HG03159 (cell line): ENCODE measurements at regions not wholly inside any gene's neighbourhood (a gene's known extent, or its start where the extent isn't known, plus 50 kb on each side); places are given as distances from the start of the nearest gene placed in this dataset.

ENCODE experiments used
- ATAC-seq: cut with Tn5 transposase; IDR thresholded peaks from one replicate; pipeline ENCODE4 v1.9.1; 2021; ENCODE audit warnings: mild to moderate bottlenecking, moderate library complexity; ENCODE audit not compliant: unreplicated experiment

DNA sequence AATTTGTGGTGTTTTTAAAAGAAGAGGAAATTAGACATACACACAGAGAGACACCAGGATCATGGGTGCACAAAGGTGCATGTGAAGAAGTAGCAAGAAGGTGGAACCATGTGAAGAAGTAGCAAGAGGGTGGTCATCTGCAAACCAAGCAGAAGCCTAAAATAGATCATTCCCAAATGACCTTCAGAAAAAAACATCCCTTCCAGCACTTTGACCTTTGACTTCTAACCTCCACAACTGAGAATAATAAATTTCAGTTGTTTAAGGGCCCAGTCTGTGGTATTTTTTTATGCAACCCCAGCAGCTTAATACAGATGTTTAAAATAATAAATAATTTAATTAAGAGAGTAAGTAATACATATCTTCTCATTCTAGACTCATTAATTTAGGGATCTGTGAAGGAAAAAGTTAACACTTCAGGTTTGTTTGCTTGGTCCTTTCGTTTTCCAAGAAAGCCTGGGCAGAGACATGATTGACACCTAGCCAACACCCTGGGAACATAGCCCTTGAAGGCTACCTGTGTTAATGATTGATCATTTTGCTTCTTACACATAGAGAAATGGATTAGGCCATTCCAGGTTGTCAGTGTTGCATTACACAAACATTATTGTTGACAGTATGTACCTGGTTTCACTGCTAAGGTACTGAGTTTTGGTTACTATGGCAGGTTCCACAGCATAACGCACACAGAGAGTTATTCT is 1331.2 kb upstream of the GBE1 start:
- no peak for ATAC-seq

- ATAC-seq: no peak
Measured at GRCh38 chr3:83076041-83076440, 1314.6 kb upstream of the GBE1 start.

DNA sequence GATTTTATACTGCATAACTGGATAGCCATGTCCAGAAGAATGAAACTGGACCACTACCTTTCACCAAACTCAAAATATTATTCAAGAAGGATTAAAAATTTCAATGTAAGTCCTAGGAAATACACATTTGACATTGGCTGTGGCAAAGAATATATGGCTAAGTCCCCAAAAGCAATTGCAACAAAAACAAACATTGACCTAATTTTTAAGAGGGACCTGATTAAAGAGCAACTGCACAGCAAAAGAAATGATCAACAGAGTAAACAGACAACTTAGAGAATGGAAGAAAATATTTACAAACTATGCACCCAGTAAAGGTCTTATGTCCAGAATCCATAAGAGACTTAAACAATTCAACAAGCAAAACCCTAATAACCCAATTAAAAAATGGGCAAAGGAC is 1313.0 kb upstream of the GBE1 start:
- ATAC-seq: no peak

DNA sequence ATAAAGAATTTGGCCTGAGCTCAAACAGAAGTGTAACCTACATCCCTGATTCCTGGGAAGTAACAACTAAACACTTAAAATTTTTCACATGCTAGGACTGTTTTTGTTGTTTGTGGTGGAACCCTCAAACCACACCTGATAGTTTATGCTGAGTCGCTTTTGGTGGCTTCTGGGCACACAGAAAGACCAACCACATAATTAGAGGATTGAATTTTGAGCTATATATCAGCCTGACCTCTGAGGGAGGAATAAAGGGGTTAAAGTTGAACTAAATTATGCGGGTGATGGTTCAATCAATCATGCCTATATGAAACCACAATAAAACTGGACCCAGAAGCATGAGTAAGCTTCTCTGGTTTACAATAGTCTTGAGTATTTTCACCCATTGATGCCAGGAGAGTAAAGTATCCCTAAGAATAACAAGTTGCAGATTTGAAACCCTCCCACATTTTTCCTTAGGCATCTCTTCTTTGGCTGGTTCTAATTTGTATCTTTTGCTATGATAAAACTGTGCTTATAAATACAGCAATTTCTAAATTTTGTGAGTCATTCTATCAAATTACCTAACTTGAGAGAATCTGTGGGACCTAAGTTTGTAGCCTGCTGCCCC is 1304.5 kb upstream of the GBE1 start:
- ATAC-seq: no peak

DNA sequence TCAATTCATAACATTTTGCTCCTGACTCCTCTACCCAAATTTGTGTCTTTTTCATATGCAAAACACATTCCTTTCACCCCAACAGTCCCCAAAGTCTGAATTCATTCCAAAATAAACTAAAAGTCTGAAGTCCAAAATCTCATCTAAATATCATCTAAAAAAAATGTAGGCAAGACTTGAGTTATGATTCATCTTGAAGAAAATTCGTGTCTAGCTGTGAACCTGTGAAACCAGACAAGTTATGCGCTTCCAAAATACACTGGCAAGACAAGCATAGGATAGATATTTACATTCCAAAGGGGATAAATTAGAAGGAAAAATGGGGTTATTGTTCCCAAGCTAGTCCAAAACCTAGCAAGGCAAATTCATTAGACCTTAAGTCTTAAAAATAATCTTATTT is 1302.0 kb upstream of the GBE1 start:
- ATAC-seq: no peak

GRCh38 chr3:83048556-83048955 is 1287.1 kb upstream of the GBE1 start:
- no peak for ATAC-seq

DNA sequence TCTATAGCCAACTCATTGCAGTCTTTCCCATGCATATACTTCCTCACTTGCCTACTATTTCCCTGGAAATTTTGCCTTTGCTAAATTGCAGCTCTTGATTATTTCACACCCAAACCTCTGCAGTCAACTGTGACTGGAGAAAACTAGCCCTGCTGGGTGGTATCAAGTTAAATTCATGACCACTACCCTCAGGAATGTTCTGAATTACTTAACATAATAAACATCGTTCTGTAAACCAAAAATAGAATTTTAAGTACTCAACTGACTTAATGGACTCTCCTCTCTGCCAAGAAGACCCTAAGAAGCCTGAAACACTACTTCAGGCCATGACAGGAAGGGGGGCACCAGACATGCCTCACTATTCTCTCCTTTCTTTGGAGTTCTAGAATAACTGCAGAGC is 1278.0 kb upstream of the GBE1 start:
- ATAC-seq: no peak

GRCh38 chr3:83035704-83036010 is 1274.2 kb upstream of the GBE1 start:
- ATAC-seq: no peak

DNA sequence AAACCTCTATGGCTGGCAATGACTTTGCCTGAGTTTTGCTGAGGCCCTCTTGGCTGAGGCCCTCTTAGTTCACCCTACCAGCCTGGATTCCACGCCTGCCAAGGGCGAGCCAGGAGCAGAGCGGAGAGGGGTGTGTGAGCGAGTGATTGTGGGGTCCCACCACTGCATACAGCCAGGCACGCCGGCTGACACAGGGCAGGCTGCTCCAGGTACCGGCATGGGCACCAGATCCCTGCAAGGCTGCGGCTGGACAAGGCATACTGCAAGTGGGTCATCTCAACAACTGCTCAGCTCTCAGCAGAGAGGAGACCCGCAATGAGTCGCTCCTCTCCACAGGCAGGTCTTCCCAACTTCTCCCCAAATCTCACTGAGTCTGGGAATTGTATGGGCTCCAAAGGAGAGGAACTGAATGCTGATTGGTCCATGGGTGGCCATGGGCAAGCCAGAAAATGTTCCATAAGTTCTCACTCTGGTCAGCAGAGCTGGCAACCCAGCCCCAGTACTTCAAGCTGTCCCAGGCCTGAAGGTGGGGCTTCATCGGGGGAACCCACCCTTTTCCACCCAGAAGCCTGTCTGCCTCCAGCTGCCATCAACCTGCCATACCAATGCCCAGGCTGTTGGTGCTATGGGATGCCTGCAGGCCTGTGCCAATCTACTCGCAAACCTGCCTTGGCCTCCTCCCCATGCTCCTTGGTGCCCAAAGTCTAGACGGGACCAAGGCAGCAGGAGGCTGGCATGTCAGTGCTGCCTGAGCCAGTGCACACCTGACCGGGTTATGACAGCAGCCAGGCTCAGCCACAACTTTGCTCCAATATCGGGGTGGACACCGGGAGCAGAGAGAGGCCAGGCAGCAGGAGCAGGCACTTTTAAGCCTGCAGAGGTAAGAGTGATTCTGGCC is 1273.6 kb upstream of the GBE1 start:
- ATAC-seq: no peak

DNA sequence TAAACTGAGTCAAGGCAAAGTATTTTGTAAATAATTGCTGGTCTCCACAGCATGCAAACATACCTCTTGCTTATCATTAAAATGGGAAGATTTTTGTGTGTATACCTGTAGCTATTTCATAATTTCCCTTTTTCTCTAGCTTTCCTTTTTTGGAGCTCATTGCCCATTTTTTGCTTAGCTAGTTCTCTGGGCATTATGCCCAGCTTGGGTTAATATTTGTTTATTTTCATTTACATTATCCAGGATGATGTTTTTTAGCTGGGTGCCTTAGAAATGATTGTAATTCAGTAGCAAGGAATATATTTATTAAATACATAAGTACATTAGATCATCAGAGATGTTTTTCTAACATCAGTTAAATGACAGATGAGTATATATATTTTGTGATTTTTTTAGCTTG is 1271.7 kb upstream of the GBE1 start:
- ATAC-seq: no peak

DNA sequence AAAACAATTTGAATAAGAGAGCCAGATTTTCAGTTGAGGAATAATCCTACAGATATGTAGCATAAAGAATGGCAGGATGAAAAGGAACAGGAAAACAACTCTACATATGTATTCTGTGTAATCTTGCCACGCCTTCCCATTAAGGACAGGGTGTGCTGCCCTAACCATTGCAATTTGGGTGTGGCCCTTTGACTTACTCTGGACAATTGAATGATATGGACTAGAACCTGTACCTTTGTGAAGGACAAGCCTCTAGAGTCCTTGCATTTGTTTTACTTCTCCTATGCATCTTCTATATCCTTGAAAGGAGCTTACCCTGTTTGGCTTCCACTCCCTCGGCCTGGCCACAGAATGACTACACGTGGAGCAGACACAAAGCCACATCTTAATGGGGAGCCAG is 1261.6 kb upstream of the GBE1 start:
- no peak for ATAC-seq

DNA sequence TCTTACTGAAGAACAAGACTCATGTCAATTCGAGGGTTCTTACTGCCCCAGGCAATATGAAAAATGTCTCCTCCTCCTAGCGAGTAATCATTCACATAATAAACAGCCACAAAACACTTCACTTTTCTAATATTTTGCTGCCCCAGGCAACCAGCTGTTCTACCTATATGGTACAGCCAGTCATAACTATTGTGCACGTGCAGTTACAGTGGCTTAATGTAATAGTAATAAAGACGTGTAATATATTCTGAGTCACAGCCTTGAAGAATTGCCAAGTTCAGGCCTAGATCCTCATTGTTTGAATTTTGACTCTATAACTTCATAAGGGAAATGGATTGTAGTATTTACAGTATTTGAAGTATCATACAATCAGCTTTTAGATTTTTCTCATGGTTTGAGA is 1250.0 kb upstream of the GBE1 start:
- no peak for ATAC-seq

DNA sequence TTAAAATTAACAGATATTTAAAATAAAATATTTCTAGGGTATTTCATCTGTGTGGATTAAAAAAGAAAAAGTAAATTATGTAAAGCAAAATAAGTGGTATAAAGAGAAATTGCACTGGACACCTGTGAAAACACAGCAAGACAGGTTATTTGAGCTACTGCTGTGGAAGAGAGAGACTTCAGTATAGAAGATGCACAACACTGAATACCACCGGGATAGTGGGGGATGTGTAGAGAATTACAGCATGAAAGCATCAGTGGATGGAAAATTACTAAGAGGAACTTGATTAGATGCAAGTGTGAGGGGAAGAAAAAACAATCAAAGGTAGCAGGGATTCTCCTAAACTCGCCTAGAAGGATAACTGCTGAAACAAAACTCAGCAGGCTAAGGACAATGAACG is 1242.5 kb upstream of the GBE1 start:
- ATAC-seq: no peak

GRCh38 chr3:83002869-83003445 is 1241.5 kb upstream of the GBE1 start:
- no peak for ATAC-seq

GRCh38 chr3:82999777-83000176 is 1238.3 kb upstream of the GBE1 start:
- ATAC-seq: no peak

DNA sequence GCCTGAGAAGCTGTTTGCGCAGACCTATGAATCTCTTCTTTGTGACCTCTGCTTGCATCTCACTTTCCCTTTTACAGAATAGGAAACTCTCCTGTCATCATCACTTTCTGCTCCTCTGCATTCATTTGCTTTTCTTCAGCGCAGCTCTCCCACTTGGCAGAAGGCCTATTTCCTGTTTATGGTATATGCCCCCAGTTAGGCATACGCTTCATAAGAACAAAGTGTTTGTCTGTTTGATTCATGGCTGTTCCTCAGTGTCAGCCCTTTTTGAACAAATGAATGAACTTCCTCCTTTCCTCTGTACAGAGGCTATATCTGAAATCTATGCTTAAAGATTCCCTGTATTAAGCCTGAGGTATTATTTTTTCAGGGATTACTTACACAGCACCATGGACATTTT is 1216.9 kb upstream of the GBE1 start:
- ATAC-seq: no peak

GRCh38 chr3:82977871-82978270 is 1216.4 kb upstream of the GBE1 start:
- no peak for ATAC-seq

- no peak for ATAC-seq
Measured at GRCh38 chr3:82973791-82974190, 1212.3 kb upstream of the GBE1 start.

- no peak for ATAC-seq
Measured at GRCh38 chr3:82960379-82960778, 1198.9 kb upstream of the GBE1 start.

GRCh38 chr3:82957696-82958095 is 1196.3 kb upstream of the GBE1 start:
- no peak for ATAC-seq

DNA sequence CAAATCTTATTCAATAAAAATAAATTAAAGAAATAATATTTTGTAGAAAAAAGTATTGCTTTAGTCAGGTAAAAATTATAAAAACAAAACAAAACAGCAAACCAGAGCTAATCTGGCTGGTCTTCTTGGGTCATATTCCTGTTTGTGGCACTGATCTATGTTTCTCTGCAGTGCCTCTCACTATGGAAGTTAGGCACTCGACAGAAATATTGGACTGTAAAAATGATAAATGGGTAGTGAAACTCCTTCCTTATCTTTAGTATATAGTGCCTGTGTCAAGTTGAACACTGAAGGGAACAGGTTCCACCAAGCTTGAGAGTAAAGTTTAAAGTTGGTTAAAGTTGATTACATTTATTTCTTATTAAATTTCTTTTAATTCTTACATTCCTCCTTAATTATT is 1195.6 kb upstream of the GBE1 start:
- ATAC-seq: no peak

GRCh38 chr3:82954486-82954885 is 1193.0 kb upstream of the GBE1 start:
- ATAC-seq: no peak
